Renal pelvis (tissue), 1 donor: ENCODE measurements at regions not wholly inside any gene's neighbourhood (a gene's known extent, or its start where the extent isn't known, plus 50 kb on each side); places are given as distances from the start of the nearest gene placed in this dataset.
"Not testable (repeated sequence)": the region's sequence is repeated elsewhere in the genome, so short reads cannot be mapped to it uniquely, and the experiment has no call there.

Experiments used
- DNase-seq: peaks from one replicate; pipeline ENCODE4 v3.0.0-alpha.2; 2013

DNA sequence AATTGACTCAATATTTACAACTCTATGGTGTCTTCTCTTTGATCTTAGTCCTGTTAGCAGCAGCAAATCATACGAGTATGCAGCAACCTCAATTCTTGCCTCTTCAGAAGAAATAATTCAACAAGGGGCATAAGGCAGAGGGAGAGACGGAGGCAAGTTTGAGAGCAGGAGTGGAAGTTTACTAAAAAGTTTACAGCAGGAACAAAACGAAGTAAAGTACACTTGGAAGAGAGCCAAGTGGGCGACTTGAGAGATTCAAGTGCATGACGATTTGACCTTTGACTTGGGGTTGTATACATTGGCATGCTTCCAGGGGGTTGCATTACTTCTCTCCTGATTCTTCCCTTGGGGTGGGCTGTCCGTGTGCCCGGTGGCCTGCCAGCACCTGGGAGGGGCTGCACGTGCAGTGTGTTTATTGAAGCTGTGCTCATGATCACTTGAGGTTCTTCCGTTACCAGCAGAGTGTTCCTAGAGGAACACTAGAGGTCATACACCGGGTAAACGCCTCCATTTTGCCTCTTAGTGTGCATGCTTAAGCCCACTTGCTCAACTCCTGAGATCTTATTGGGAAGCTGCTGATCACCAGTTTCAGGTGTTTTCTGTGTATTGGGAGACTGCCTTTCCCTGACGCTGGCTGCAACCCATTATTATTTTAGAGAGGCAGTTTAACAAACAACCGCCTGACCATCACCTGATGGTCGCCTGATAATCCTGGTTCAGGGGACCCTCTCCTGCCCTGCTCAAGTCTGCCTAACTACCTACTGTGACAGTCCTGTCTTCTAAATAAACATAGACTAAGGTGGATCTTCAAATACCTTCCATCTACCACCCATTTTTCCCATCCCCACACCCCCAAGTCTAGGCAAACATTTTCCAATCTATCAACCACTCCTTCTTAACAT lies 172.4 kb upstream of the MYLIP start:
- peak; percentile 81 for DNase-seq

DNA sequence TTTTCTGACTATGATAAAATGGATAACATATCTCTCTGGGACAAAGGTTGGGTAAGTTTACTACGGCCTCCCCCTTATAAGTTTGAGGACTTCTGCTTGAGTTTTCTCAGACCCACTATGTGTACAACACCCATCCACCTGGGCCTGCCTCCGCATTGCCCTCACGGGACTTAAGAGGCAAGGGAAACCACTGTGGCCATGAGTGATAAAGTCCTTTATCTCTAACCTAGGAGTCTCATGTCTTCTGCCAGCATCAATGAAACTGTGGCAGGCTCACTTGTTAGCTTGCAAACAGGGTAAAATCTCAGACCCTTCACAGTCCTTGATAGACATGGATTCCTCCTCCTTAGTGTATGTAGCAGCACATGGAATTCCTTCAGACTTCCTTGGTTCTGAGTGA lies 173.4 kb upstream of the MYLIP start:
- no peak for DNase-seq

GRCh38 chr6:15953152-15953880 lies 175.6 kb upstream of the MYLIP start:
- DNase-seq, result no peak

GRCh38 chr6:15952231-15953151 lies 176.4 kb upstream of the MYLIP start:
- DNase-seq, result no peak

DNA sequence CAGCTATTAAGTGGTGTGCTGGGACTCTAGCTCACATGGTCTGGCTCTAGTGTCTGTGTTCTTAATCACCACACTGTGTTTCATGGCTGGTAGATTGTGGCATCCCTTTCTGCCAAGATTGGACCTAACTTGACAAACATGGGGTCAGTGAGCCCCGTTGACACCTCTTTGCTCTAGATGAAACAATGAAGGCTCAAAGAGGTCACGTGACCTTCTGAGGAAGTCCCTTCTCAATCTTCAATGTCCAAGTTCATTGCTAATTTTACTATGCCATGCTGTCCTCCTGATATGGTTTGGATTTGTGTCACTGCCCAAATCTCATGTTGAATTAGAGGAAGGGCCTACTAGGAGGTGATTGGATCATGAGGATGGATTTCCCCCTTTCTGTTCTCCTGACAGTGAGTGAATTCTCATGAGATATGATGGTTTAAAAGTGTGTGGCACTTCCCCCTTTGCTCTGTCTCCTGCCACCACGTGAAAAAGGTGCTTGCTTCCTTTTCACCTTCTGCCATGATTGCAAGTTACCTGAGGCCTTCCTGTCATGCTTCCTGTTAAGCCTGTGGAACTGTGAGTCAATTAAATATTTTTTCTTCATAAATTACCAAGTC lies 177.8 kb upstream of the MYLIP start:
- no peak for DNase-seq

DNA sequence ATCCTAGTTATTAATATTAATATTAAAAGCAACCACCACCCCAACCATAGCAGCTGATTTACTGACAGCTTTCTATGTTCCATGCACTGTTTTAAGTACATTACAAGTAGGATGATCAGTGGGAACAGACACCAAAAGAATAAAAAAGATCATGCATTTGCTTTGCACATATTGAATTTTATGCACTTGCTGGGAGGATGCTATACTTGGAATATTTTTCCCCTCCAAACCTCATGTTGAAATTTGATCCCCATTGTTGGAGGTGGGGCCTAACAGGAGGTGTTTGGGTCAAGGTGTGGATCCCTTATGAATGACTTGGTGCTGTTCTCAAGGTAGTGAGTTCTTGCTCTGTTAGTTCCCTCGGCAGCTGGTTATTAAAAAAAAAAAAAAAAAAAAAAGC lies 178.9 kb upstream of the MYLIP start:
- DNase-seq, result no peak

- peak; percentile 82 for DNase-seq
Observed at GRCh38 chr6:15948930-15949900, 179.7 kb upstream of the MYLIP start.

DNA sequence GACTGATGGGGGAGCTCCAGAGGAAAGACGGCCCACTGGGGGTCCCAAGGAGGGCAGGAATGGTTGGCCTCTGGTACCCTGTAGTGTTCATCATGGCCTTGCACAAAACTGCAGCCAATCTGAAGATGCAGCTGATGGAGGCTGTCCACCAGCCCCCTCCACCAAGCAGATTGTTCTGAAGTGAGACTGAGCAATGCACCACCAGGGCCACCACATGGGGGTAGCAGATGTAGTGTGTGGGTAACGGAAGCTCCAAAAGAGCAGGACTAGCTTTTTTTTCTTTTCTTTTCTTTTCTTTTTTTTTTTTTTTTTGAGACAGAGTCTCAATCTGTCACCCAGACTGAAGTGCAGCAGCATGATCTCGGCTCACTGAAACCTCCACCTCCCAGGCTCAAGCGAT lies 181.0 kb upstream of the MYLIP start:
- DNase-seq, result no peak

GRCh38 chr6:15947436-15947835 lies 181.4 kb upstream of the MYLIP start:
- no peak for DNase-seq

DNA sequence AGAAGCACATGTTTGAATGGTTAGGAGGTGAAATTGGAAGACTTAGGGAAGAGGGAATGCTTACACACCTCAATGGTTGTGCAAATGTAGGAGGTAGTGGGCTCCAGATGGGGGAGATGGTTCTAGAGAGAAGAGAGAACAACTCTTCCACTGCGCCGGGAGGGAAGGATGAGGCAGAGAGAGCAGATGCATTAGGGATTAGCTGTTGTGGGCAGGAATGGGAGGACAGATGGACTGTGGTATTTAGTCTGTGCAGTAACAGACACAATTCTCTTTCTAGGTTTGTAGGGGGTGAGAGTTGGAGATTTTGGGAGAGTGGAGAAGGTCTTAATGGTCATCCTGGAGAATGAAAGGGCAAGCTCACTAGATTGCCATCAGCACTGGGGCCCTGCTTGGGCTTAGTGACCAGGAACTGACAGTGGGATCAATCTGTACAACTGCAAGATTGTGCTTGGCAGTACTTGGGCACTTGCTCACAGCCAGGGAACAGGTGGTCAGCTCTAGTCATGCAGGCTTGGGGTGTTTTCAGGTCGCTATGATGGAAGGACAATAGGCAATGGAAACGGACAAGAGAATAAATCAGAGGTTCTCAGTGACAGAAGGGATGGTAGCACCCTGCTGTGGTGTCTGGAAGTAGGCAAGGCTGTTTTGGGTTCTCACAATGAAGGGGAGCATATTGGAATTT lies 182.0 kb upstream of the MYLIP start:
- no peak for DNase-seq

- no peak for DNase-seq
Observed at GRCh38 chr6:15945593-15946159, 183.2 kb upstream of the MYLIP start.

DNA sequence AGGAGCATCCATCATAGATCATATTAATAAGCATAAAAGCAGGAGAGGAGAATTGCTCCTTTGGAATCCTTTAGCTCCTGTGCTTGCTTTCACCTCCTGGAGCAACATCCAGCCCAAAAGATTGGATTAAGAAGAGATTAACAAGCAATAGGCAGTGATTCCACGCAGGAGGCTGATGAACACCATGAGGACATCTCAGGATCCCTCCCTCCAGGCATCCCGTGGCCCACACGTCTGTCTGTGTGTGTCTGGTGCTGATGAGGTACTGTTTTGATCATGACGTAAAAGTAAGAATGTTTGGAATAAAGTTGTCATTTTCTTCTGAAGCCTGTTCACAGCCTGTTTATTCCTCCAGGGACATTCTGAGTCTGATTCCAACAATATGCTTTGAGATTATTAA lies 185.5 kb upstream of the MYLIP start:
- DNase-seq, result no peak

DNA sequence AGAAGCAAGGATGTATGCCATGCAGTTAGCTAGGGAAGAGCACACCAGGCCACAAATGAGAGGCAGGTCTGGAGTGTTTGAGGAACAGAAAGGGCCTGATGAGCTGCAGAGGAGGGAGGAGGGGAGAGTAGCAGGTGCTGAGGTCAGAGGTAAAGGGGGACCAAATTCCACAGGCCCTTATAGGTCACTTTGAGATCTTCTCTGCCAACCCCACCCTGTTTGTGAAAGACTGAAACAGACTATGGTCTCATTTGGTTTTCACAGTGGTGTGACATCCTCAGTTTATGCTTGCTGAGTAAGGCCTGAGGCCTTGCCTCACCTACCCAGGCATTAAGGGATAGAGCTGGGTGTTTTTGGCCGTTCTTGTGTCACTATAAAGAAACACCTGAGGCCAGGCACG lies 187.7 kb upstream of the MYLIP start:
- DNase-seq, result no peak

GRCh38 chr6:15938107-15938506 lies 190.8 kb upstream of the MYLIP start:
- no peak for DNase-seq

- DNase-seq, result no peak
Observed at GRCh38 chr6:15937602-15938001, 191.3 kb upstream of the MYLIP start.

- no peak for DNase-seq
Observed at GRCh38 chr6:15936503-15936902, 192.4 kb upstream of the MYLIP start.

- no peak for DNase-seq
Observed at GRCh38 chr6:15935661-15936060, 193.2 kb upstream of the MYLIP start.

DNA sequence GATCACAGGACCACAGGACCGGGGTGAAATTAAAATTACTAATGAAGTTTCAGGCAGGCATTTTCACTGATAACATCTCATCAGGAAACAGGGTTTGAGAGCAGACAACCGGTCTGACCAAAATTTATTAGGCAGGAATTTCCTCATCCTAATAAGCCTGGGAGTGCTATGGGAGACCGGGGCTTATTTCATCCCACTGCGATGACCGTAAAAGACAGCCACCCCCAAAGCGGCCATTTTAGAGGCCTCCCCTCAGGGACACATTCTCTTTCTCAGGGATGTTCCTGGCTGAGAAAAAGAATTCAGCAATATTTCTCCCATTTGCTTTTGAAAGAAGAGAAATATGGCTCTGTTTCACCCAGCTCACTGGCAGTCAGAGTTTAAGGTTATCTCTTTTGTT lies 197.2 kb upstream of the MYLIP start:
- DNase-seq, result not testable (repeated sequence)

DNA sequence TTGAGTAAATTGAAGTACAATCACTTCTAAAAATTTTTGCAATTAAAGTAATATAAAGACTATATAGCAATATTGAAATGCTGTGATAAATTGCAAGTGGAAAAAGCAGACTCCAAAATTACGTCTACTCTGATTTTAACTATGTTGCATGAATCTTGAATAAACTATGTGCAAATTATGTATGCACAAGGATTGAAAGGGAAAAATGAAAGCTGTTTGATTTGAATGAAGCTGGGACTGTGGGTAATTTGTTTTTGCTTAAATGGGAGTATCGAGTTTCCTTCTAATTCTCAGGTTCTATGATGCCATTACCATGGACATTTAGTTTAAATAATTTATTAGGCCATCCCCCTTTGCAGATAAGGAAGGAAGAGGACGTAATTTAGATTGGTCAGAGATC lies 198.7 kb upstream of the MYLIP start:
- DNase-seq, result no peak

- no peak for DNase-seq
Observed at GRCh38 chr6:15929685-15930084, 199.2 kb upstream of the MYLIP start.
